Sciatic nerve (tissue), 2 donors: ENCODE measurements at regions not wholly inside any gene's neighbourhood (a gene's known extent, or its start where the extent isn't known, plus 50 kb on each side); places are given as distances from the start of the nearest gene placed in this dataset.

Source experiments
- ATAC-seq: fragments of 200-7000 bp; cut with Tn5 transposase; one replicate; pipeline ENCODE4 v1.9.1; 2020; ENCODE audit warnings: mild to moderate bottlenecking, moderate library complexity
- DNase-seq: peaks from one replicate; pipeline ENCODE4 v3.0.0-alpha.2; 2020; ENCODE audit warnings: low spot score
- intact Hi-C: fragments of 100-400 bp; cut with DNase I; formaldehyde crosslinking; loops from one replicate; pipeline ENCODE4 v1.14.2; 2022
- donor health status: DM: no; HTN: no; CAD: no.
- donor health status: DM: no; HTN: no; CAD: no.

DNA sequence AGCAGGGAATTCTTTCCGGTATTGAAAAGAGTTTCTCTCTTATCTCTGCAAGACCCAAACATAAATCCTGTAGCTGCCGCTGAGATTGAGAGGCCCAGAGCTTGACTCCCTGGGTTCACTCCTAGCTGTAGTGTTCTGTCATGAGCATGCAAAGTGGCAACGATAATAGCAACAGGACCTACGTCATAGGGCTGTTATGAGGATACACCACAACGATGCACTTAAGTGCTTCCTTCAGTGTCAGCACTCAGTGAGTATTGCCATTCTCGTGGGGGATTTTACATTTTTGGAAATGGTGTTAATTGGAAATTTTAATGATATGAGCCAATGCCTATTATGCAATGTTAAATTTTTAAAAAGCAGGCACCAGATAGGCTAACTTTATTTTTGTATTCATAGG lies 199.8 kb downstream of the CYLD start:
- intact Hi-C loops: no loop called here
- no peak for DNase-seq
- no peak for ATAC-seq

DNA sequence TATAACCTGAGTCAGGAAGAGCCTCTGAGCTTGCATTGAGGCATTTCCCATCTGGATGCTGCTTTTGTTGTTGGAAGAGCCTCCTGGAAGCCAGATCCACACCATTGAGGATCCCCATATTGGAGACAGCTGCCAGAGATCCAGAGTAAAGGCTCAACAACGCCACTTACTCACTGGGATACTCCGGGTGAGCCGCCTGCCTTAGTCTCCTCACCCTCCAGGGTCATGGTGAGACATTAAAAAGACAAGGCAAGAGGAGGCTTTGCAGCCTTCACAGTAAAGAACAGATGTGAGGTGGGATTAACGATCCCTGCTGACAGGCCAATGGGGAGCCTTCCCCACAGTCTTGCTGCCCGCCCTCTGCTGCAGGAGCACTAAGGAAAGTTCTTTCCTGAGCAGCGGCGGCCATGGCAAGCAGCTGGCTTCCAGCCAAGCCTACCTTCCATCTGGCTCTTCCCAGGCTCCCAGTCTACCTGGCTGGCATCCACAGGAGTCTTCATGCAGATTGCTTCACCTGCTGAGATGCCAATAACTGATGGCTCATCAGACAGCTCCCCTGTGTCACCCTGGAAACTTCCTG lies 198.5 kb downstream of the CYLD start:
- intact Hi-C loops: no loop called here
- DNase-seq (no peak), ATAC-seq (no peak)

DNA sequence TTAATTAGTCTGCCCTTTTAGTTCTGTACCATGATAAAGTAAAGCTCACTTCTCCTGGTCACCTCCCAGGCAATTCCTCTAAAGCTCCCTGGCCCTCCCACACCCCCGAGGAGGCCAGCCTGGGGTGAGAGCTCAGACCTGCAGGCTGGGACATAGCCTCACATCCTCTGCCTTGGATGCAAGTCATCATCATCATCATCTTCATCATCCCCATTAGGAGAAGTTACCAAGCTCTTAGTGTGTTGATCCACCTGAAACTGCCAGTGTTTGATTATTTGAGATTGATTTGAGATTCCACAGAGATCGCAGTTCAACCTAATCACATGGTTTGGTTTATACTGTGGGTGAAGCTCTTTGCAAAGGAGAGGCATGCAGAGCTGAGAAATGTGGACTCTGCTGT lies 197.5 kb downstream of the CYLD start:
- DNase-seq (no peak), ATAC-seq (no peak)
- intact Hi-C loops: no loop called here

DNA sequence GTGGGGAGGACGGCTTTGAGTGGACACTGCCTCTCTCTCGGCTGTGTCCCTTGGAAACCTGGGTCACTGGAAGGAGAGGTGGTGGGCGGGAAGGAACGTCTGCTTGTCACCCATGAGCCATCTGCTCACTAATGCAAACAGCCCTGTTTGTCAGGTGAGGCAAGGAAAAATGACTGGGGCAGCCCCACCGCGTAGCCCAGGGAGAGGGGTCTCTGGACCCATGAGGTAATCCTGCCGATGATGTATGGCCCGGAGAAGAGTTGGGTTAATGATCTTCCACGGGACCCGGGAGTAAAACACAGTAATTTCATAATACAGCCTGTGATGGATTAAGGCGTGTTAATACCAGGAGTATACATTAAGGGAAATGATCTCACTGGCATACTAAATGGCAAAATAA lies 197.0 kb downstream of the CYLD start:
- intact Hi-C loops: no loop called here
- no peak for ATAC-seq
- no peak for DNase-seq

DNA sequence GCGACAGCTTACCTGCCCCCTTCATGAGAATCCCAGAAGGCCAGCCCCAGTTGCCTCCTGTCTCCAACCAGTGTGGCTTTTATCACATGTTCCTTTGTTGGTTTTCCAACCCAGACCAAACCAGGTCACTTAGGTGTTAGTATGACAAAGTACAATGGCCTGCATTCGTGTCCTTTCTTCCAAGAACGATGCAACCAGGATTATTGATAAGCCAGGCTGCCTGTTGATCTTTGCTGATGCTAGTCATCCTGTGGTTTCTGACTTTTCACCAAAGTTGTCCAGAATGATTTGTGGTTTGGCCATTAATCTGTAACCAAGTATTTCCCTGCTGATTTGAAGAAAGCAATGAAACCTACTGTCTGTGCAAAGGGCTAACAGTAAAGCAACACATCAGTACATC lies 191.4 kb downstream of the CYLD start:
- ATAC-seq (peak; percentile 53), DNase-seq (no peak)
- intact Hi-C loops: no loop called here

DNA sequence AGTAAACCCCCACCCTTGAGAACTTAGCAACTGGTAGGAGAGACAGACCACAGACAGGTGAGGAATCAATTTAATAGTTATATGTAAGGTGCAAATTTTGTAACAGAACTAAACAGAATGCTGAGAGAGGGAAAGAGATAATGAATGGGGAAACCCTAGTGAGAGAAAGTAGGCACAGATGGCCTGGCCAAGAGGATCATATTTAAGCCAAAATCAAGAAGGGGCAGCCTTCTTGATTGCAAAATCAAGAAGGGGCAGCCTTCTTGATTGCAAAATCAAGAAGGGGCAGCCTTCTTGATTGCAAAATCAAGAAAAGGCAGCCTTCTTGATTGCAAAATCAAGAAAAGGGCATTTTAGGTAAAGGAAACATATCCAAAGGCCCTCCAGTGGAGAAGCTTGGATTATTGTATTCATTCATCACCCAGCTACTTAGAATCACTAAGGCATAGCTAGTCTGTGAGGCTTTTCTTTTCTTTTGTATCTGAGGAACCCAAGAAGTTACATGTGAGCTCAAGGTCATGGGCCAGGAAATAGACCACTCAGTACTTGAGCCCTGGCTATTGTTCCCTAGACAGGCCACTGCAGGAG lies 190.6 kb downstream of the CYLD start:
- DNase-seq (no peak), ATAC-seq (peak; percentile 57)
- intact Hi-C loops: no loop called here

DNA sequence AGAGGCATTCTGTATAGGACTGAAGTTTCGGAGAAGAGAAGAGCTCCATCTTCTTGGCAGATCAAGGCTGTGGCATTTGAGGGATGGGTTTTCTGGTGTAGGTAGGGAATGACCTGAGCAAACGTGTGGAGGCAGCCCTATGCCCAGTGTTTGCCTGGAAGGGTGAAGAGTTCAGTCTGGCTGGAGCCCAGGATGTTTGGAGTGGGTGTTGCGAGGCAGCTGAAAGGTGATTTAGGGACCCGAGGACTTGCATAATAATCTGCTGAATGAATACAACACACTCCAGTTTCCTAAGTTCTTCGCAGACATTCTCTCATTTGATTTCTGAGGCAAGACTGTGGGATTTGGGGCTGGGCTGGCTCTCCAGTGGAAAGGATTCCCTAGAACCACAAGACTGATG lies 186.2 kb downstream of the CYLD start:
- intact Hi-C loops: no loop called here
- no peak for ATAC-seq

DNA sequence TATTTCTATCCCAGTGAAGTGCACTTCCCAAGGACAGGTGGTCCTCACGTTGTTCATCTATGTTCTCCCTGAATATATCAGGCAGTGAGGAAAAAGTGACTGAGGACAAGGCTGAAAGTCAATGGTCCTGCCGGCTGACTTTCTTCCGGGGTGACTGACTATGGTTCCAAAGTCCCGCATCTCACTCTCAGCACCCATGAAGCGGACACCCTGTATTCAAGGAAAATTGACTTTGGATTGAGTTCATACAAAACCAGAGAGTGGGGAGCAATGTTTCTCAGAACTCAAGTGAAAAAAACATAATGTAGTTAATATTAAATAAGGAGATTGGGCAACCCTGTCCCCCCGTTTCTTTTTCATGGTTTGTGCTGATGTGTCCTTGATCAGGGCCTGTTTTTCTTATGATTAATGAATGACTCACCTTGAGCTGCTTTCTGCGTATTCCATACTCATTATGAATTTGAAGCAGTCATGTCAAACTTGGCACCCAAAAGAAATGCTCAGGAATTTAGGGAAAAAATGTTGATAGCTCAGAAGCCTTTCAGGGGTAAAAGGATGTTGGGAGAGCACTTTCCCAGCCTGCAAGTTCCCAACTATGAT lies 184.0 kb downstream of the CYLD start:
- ATAC-seq (no peak), DNase-seq (no peak)
- intact Hi-C loops: no loop called here

More for the DNA sequence above, 186.2 kb downstream of the CYLD start:
- no peak for DNase-seq

DNA sequence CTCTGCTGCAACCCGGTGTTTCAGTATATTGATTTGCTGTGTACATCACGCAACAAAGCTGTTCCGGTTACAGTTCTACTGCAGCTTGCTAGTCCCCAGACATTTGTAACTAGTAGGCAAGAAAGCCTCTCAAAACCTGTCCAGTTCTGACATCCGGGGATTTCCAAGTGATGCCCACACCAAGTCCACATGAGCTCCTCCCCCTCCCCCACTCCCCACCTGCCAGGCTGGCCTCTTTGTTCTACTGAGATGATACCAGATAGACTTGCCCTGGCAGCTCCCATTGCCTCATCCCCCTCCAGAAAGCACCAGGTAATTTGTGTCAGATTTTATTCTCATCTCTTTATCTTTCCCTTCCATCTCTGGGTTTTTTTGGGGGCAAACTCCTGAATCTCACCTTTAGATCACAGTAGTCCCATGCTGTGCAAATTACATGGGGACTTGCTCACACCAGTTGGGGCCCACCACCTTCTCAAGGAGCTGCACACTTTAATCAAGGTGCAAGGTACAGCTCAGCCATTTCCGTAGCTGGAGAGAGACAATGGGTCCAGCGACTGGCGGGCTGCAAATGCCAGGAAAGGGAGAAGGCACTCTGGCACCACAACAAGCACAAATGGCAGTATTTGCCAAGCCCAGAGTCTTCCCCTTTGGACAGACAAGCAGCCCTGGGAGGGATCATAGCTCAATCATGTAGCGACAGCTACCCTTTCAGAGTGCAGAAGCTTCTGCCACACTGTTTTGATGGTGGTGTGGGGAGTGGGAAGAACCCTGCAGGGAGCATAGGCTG lies 183.1 kb downstream of the CYLD start:
- DNase-seq (no peak), ATAC-seq (no peak)
- intact Hi-C loops: no loop called here

DNA sequence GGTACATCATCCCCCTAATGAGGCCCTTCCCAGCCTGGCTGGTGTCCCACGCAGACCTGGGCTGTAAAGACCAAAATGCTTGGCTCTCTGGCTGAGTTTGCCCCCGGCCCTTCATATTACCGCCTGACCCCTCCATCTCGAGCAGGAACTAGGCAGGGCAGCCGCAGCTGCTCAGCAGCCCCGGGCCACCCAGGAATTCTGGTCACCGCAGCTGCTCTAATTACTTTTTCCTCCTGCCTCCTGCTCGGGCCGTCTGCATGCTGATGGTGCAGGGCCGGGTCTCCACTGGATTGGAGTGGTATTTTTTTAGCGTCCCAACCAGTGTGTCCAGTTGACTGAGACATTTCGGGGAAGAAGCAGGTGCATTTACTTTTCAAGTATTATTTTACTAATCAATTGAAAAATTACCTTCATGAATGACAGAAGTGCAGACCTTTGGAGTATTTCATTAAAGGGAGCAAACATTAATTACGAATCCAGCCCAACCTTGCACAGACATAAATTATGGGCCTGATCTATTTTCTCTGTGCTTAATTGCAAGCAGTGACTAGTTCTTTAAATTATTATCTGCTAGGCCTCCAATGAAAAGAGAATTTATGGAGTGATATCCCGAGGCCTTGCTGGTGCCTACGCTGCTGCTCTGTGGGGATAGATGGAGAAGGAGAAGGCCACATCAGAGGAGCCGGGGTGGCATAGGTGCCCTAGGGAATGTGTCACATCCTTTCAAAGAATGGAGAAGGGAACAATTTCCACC lies 176.2 kb downstream of the CYLD start:
- ATAC-seq (no peak), DNase-seq (no peak)
- intact Hi-C loops: no loop called here

DNA sequence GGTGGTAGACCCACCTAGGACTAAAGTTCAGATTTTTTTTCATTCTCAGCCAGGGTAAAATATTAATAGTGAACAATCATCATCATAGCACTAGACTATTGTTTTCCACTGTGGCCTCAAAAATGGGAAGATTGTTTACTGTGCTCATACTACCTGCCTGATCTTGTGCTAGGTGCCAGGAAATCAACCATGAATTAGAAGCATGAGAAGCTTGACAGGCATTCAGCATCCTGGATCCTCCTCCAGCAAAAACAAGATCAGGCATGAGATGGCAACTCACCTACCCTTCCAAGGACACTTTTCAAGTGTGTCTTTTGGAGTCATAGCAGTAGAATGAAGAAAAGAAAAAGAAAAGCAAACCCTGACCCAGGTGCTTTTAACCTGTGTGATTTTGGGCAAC lies 174.2 kb downstream of the CYLD start:
- no peak for DNase-seq
- ATAC-seq: no peak
- intact Hi-C loops: no loop called here

DNA sequence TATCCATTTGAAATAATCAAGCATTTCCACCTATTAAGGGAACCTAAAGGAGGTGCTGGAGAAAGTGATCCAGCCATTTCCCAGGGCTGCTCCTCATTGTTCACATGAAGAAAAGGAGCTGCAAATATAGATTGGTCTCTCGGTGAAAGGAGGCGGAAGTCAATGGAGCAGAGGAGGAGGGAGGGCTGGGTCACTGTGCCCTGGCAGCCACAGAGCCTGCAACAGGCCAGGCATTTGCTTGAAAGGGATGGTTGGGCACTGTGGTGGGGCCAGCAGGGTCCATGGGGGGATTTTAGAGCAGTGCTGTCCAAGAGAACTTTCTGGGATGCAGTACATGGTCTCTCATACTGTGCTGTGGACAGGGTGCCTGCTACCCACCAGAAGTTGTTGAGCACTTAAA lies 173.2 kb downstream of the CYLD start:
- DNase-seq: no peak
- intact Hi-C loops: no loop called here
- ATAC-seq: no peak

DNA sequence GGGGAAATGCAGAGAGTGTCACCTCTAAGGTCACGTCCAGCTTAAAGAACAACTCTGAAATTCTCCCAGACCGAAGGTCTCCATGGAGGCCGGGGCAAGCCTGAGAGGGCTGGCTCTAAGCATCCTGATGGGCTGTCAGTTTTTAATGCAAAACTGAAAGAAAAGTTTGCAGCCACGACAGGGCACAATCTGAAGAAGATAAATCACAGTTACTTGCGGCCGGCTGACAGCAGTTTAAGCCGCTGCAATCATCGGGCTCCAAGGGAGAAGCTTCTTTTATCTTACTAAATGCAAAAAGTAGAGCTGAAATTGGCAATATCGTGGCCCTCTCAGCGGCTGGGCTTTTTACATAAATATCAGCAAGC lies 168.8 kb downstream of the CYLD start:
- peak; percentile 26 for ATAC-seq
- intact Hi-C loops: no loop called here
- no peak for DNase-seq

DNA sequence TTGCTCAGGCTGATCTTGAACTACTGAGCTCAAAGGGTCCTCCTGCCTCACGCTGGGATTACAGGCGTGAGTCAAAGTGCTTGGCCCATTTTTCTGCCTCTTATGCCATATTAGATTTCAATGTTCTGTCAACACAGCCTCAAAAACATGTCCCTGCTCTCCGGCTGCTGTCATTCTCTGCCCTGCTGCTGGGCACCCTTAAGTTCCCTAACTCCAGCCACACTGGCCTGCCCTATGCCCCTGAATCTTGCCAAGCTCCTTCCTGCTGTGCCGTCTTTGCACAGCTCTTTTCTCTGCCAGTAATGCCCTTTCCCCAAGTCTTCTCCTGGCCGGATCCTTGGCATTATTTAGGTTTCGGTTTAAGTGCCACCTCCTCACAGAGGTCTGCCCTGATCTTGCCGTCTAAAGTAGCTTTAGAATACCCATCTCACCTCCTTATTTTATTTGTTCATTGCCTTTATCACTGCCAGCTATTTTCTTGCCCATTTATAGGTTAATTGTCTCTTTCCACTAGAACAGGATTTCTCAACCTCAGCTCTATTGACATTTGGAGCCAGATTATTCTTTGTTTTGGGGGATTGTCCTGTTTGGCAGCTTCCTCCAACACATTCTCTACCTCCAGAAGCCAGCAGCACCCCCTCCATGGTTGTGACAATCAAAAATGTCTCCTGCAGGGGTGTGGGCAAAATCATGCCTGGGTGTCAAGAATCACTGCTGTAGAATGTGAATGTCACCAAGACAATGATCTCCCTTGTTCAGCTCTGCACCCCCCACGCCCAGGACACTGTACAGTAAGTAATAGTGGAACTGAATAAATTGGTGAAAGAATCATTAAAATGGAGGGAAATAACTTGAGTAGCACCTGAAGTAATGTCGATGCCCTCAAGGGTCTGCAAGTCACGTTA lies 168.2 kb downstream of the CYLD start:
- intact Hi-C loops: no loop called here
- ATAC-seq: peak; percentile 51
- no peak for DNase-seq

DNA sequence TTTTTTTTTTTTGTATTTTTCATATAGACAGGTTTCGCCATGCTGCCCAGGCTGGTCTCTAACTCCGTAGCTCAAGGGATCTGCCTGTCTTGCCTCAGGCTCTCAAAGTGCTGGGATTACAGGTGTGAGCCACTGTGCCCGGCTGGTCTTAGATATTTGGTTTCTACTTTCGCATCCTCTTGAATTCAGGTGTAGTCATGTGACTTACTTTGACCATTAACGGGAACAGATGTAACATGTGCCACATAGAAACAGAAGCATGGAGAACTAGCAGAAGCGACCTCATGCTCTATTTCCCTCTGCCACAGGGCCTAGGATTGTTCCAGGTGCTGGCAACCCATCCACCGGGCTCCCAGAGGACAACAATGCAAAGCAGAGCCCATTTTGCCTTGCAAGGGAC lies 166.6 kb downstream of the CYLD start:
- intact Hi-C loops: no loop called here
- DNase-seq (no peak), ATAC-seq (no peak)

DNA sequence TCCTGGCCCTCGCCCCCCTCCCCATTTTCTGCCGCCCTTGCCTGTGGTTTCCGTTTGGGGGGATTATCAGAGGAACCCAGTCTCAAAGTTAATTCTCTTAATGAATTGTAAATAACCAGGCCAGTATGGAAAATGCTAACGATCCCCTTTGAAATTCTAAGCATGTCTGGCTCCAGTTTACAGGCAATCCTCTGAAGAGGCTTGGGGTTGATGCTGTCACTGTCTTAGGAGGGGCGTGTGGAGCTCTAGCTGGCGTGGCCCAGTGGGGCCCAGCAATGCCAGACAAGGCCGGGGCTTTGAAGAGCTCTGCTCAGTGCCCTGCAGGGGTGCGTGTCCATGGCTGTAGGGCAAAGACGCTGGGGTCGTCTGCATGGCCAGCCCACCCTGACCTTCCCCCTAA lies 164.6 kb downstream of the CYLD start:
- ATAC-seq: no peak
- intact Hi-C loops: no loop called here
- no peak for DNase-seq

DNA sequence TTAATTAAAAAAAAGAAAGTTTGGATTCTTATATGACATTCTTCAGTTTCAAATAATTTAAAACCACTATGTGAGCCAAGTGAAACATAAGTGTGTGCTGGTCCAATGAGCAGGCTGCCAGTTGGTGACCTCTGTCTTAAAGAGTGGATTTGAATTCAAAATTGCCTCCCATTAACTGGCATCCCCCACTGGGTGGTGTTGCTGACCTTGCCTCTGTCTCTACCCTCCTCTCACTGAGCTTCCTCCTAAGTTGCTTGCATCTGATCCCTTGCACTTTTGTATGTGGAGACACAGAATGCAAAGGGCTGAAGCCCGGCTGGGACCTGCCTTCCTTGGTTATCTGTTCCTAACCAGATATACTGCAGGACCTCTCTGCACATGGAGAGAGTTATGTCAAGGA lies 160.6 kb downstream of the CYLD start:
- intact Hi-C loops: no loop called here
- no peak for DNase-seq
- no peak for ATAC-seq

DNA sequence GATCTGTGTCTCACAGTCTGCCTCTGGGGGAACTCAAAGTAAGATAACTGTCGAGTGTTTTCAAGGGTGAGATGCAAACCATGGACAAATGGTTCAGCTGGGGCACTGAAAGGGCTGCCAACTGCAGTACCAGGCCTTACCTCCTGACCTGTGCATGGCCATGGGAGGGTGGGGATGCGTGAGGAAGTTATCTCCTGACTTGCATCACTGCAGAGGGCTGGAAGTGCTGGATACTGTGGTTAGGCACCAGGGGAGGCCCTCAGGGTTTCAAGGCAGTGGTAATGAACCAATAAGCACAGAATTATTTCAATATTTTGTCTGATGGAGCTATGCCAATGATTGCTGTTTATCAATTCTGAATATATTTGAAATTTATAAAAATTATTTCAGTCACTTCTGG lies 159.2 kb downstream of the CYLD start:
- intact Hi-C loops: no loop called here

More for the DNA sequence above, 159.2 kb downstream of the CYLD start:
- no peak for DNase-seq
- no peak for ATAC-seq
